22Rv1 (cell line): ENCODE measurements at regions not wholly inside any gene's neighbourhood (a gene's known extent, or its start where the extent isn't known, plus 50 kb on each side); places are given as distances from the start of the nearest gene placed in this dataset.
"Not testable (repeated sequence)": the region's sequence is repeated elsewhere in the genome, so short reads cannot be mapped to it uniquely, and the experiment has no call there.

ENCODE experiments used
- ZFX ChIP-seq: fragments of 450-650 bp; IDR thresholded peaks from 2 replicates; pipeline ENCODE4 v1.6.1; 2017; ENCODE audit warnings: antibody characterized with exemption, borderline replicate concordance
- TF ChIP-seq, protein P1 (sequence below): fragments of 450-650 bp; IDR thresholded peaks from 2 replicates; pipeline ENCODE4 v1.5.1; 2017; ENCODE audit warnings: mild to moderate bottlenecking

DNA sequence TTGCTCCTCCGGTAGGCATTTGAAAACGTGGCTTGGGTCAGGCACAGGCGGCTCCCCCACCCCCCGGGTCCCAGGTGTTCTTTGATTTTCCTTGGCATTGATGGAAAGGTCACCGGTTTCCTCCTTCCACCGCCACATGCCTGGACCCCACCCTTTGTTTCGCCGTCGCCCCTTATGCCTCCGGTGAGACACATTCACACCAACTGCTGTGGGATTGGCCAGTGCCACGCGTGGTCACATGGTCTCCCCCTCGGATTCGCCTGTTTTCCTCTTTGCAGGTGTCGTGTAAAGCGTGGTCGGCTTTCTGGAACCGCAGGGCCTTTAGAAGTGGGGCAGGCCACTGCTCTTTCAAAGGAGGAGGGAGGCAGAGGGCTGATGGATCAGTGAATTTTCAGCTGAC, 101.2 kb upstream of the FOXD4L5 start:
- TF ChIP-seq, protein P1, sequence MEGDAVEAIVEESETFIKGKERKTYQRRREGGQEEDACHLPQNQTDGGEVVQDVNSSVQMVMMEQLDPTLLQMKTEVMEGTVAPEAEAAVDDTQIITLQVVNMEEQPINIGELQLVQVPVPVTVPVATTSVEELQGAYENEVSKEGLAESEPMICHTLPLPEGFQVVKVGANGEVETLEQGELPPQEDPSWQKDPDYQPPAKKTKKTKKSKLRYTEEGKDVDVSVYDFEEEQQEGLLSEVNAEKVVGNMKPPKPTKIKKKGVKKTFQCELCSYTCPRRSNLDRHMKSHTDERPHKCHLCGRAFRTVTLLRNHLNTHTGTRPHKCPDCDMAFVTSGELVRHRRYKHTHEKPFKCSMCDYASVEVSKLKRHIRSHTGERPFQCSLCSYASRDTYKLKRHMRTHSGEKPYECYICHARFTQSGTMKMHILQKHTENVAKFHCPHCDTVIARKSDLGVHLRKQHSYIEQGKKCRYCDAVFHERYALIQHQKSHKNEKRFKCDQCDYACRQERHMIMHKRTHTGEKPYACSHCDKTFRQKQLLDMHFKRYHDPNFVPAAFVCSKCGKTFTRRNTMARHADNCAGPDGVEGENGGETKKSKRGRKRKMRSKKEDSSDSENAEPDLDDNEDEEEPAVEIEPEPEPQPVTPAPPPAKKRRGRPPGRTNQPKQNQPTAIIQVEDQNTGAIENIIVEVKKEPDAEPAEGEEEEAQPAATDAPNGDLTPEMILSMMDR, result not testable (repeated sequence)
- TF ChIP-seq ZFX, result not testable (repeated sequence)
